G401.6 (cell line): ENCODE measurements at regions not wholly inside any gene's neighbourhood (a gene's known extent, or its start where the extent isn't known, plus 50 kb on each side); places are given as distances from the start of the nearest gene placed in this dataset.
A peak's percentile ranks its signal among the peaks of the same experiment; 100 is the strongest.

Experiments
- FAIRE-seq: peaks from 2 replicates; lab custom pipeline; 2012; peaks lifted over from hg19 to GRCh38; lab: Jason Lieb, UNC

DNA sequence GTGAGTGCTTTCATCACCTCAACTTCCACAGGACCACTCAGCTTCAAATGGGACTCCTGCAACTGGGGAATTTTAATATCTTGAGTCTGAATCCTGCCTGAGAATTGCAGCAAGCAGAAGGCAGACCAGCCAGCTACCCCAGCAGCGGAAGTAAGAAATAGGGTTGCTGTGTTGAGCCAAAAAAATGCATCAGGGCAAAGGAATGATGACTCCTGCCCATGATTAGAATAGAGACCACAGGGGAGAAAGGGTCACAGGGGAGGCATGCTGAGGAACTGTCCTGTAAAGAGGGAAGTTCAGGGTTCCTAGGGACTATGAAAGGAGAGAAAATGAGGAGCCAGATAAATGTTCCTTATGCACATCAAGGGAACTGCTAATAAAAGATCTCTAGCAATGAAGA lies 370.2 kb downstream of the KCTD12 start:
- FAIRE-seq = no peak

DNA sequence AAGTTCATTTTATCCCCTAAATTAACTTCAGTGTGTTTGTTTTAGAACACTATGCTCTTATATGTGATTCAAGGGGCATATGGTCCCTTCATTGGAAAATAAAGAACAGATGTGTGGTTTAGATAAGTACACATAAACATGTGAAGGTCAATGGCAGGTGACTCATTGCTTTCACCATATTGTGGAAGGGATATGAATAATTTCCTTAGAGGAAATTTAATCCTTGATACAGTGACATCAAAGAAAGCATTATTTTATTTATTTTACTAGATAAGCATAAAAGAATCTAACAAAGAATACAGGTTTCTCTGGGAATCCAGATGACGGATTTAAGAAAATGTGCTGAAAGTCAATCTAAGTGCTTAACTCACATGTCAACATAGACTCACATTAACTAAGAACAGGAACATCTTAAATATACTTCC lies 373.5 kb downstream of the KCTD12 start:
- no peak for FAIRE-seq

DNA sequence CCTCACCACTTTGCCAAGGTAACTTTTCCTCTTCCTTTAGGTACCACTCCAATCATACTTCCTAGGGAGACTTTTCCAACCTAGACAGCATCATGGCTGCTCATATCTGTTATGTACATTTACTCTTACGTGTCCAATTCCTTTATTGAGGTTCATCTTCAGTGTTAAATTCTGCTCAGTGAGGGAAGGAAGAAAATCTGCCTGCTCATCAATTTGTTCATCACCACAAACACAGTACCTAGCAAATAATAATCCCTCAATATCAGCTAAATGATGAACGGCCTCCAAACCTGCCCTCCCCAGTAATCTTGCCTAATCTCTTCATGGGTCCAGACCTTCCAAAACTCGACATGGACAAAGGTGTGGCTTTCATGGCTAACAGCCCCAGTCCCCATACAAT lies 380.8 kb downstream of the KCTD12 start:
- FAIRE-seq = no peak

DNA sequence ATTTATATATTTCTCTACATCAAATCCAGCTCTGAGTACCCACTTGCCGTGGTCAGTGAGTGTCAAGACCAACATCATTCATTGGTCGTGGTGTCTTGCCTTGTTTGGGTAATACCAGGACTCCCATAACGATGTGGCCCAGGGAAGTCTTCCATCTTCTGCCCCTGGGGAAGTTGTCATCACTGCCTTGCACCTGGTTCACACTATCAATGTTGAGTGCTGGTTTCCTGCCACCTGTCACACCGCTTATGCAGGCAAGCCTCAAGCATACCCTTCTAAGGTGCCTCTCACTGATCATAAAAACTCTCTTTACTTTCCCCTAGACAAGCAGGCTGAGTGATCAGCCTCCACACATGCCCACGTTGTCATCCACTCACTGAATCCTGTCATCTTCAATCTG lies 382.4 kb downstream of the KCTD12 start:
- no peak for FAIRE-seq

DNA sequence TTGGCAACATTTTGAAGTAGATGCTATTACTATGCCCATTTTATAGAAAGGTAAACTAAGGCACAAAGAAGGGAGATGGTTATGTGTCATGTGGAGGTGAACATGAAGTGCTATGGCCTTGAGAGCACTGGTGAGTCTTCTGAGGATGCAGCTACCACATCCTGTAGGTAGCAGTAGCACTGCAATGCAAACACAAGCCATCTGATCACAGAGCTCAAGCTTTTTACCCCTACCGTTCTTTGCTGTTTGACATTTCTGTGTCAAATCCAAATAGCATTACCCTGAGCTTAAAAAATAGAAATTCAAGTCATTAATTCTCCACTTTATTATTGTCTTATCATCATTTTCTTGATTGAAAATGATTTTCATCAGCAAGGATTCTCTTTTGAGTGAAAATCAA lies 382.9 kb downstream of the KCTD12 start:
- no peak for FAIRE-seq

DNA sequence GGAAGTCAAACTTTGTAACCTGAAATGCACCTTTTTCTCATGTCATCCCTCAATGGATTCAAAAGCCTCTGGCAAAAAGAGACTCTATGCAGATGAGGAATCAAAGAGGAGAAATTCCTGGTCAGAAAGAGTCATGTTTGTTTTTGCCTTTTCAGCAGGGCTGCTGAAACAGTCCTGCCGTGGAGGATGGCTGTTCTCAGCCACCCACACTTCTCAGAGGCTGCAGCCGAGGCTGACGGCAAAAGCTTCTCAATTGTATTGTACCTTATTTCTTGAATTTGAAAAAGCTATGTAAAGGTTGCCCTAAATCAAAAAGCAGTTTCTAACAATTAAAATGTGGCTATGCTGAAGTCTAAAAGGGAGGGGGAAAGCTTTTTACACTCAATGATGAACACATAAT lies 385.3 kb downstream of the KCTD12 start:
- no peak for FAIRE-seq

DNA sequence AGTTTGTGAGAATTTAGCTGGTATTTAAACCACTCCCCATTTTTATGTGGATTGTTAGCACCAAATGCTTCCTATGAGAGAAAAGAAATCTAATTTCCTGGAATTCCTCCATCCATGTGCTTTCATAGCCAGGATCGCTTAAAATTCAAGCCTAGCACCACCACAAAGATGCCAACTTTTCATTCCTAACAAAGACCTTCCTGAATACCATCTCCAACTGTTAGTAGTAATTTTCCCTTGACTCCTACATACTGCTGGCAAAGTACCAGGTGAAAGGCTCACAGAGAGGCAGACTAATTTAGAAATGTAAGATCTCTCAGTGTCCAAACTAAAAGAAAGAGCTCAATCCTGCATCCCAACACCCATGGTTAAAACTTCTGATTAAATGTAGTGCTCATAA lies 386.3 kb downstream of the KCTD12 start:
- no peak for FAIRE-seq

DNA sequence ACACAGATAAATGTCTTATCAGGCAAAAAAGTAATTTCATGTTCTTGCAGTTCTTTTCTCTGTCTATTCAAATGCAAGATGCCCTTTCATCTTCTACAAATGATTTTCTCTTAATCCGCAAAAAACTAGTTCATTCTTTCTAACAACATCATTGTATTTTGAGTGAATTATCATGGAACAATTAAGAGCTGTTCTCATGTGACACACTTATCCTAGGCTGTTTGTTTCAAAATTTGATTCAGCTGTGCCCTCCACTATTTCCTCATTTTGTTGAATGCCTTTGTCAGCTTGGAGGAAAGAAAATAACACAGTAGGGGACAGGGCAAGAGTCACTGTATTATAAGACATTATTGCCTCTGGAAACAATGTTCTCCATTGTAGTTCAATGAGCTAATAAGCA lies 396.9 kb downstream of the KCTD12 start:
- FAIRE-seq = no peak

DNA sequence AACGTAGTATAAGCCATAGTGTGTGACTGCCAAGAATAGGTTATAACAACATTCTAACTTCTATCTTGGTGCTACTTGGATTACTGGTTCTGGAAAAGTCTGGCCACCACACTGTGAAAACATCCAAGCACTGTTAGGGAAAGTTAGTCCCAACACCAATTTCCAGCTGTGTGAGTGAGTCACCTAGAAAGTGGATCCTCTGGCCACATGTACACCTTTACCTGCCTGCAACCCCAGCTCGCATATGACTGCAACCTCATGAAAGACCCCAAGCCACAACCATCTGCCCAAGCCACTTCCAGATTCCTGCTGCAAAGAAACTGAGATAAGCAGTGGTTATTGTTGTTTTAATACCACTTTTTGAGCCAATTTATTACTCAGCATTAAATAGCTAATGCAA lies 404.5 kb downstream of the KCTD12 start:
- no peak for FAIRE-seq

DNA sequence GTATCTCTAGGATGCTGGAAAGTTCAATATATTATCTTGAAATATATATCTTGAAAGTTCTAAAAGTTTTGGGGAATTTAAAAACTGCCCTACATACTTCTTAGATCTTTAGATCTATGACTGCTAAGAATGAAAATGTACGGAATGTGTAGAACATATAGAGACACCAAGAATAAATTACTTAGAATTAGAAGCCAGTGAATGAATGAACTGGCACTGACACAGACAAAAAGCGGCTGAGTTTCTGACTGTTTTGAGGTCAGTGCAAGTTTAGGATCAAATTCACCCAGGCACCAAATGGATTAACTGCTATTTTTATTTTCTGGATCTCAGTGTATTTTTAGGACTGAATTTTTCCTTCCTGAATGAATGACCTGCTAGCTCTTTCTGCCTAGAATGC lies 411.2 kb downstream of the KCTD12 start:
- no peak for FAIRE-seq

DNA sequence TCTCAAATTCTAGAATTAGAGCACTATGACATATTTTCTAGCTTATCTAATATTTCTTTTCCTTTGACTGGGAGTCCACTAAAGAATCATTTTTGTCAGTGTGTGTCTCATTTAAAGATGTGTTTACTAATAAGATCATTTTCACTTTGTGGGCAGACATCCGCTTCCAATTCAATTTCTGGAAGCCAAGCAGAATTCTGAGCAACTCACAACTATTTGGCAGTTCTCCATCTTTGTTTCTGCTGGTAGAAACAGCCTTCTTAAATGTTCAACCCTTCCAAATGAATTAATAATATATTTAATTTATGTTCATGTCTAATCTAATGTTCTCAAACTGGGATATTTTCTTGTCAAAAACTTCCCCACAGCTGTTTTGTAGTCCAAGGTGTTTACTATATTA lies 411.8 kb downstream of the KCTD12 start:
- no peak for FAIRE-seq

DNA sequence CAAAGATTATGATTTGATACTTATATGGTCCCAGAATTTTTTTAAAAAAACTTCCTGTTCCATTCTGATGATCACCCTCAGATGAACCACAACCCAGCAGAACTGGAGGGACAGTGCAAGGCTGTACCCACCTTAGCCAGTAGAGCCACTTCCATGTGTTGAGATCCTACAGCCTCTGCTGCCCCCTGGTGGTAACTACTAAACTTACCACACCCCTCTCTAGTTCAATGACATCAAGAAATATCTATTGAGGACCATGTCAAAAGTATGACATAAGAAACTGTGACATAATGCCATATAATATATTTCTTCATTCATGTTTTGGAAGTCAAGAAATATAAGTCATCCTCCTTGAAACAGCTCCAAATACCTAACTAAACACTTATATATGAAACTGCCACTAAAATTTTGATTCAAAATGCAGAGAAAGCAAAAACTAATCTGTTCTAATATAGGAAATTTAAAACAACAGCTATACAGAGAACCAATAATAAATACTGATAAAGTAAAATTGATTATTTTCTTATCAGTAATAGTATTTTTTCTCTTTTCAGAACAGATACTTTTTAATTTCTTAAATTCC lies 412.6 kb downstream of the KCTD12 start:
- FAIRE-seq = peak; percentile 81

DNA sequence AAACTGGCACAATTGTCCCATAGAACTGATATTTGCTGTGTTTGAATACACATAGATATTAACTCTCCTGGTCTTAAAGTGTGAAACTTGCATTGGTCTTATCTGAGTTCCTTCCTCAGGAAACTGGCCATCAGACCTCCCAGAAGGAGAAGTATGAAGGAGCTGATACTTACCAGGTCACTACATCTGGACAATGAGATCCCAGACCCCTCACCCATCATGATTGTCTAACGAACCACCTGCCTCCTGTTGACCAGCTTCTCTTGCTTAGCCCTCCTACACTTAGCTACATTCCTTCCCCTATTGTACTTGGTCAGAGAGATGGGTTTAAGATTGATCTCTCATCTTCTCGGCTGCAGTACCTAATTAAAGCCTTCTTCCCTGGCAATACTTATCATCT lies 413.3 kb downstream of the KCTD12 start:
- no peak for FAIRE-seq

DNA sequence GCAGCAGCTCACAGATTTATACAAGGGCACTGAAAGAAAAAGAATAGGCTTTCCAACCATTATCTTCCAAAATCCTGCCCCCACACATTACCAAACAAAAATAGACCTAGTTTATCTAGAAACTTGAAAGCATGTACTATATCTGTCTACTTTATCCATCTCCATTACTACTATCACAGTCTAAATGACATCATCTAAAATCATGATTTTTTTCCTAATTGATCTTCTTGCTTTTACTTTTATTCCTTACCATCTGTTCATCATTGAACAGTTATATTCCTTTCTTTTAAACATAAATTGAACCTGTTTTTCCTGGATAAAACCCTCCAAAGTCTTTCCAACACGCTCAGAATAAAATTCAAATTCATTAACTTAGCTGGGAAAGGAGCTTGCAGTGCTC lies 414.7 kb downstream of the KCTD12 start:
- no peak for FAIRE-seq

DNA sequence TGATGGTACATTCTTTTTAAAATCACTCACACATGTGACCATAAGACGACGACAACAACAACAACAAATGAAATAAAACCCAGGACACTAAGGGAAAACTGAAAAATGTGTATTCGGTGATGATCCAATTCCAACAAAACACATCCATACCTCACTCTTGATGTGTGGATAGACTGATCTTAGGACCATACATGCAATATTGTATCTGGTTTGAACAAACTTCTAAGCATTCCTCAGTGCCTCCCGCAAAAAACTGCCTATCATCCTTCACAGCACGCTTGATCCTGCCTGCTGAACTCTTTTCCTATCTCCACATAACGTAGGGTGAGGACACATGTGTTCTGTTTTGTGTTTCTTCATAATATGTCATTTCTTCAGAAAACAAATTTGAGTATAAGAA lies 415.2 kb downstream of the KCTD12 start:
- FAIRE-seq = no peak

DNA sequence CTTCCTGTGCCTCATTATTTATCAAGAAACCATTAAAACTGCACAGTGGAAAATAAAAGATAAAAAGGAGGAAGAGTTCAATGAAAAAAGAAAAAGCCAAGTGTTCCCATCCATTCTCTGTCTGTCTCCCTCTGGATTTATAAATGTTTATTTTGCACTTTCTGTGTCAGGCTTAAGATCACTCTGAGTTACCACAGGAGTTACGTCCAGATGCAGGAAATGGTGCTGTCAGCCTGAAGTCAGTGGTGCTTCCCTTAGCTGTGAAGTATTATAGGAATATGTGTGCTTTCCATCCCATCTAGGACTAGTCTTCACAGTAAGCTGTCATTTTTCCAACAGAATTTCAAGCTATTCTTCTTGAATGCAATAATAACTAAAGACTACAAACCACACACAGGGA lies 420.2 kb downstream of the KCTD12 start:
- FAIRE-seq = no peak

DNA sequence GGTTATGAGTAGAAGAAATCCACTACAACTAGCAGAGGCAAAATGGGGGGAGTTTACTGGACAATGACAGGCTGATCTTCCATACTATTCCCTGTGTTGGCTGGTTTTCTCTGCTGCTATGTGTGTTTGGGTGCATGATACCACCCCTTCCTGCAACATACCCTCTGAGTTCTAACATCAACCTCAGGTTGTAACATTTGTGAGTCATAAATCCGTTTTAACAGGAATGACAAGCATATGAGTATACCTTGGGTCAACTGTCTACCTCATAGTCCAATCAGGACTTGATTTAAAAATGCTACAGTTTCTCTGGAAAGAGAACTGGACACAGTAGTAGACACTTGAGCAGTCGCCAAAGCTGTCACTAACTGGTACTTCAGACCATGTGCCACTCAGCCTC lies 422.9 kb downstream of the KCTD12 start:
- no peak for FAIRE-seq

DNA sequence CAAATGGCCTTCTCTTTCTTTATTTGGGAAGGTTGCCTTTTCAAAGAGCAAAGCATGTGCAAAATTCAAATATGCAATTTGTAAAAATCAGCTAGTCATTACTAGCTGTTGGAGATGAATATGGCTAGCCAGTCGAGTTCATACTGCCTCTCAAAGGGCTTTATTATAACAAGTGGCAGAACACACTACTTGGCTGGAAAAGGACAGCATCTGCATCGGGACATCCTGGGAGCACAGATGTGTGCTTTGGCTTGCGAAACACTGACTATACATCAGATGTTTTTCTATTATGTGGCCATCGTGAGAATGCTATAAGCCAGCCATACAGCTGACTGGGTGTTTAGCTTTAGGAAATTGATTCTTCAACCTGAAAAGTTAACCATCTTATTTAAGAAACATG lies 424.2 kb downstream of the KCTD12 start:
- no peak for FAIRE-seq

DNA sequence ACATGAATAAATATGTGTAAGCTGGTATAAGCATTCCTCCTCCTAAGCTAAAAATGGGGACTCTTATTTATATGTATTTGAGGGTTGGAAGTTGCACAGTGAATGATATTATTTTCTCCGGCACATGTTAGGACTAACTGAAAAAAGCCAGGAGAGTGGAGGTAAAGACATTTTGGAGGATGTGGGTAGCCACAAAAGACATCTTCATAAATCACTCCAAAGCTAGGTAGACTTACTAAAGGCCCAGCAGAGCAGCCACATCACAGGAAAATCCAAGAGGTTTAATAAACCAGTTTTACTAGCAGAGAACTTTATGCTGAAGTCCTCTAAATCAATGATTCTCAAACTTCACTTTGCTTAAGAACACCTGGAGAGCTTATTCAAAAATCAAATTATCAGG lies 424.7 kb downstream of the KCTD12 start:
- no peak for FAIRE-seq

DNA sequence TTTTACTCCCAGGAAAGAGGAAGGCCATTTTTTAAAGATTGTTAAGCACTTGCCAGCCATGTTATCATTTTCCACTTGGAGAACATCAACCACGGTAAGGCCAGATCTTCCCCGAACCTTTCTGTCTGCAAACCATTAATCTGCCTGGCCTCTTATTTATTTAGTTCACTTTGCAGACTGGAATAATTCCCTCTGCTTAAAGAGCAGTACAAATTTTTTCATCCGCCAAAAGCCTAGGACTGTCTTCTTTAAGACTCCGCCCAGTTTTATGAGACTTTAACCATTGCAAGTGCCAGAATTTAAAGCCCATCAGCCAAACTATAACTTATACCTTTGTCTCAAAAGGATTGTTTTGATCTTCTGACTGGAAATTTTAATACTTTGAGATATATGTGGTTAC lies 426.3 kb downstream of the KCTD12 start:
- no peak for FAIRE-seq

DNA sequence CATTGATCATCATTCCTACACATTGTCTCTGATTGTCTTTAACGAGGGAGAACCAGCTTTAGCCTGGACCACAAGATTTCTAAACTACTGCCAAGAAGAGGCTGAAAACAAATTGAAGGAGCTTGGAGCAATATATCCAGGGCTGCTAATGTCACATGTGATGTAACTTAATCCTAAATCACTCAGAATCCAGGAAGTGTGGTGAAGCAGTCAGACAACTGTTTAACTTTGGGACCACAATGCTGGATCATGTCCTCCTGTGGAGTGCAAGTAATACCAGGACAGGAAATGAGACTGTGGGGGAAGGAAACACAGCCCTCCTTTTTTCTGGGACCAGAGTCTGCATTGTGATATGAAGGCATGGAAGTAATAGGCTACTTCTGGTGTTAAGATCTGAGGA lies 430.2 kb downstream of the KCTD12 start:
- FAIRE-seq = no peak

DNA sequence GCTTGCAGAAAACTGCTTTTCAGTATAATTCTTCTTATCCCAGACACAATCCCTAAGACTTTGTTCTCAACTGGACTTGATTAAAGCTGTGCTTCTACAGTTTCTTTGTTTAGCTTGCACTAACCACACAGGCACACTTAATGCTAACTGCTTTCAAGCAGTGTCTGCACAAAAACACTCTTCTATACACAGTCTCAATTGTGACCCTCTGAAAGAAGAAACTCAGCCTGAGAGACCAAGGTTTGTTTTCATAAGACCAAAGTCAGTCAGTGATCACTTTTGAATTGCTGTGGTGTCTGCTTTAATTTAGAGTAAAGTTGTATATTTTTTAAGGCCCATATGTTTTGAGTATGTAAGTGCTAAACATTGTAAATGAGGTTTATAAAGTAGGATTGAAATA lies 431.2 kb downstream of the KCTD12 start:
- no peak for FAIRE-seq

DNA sequence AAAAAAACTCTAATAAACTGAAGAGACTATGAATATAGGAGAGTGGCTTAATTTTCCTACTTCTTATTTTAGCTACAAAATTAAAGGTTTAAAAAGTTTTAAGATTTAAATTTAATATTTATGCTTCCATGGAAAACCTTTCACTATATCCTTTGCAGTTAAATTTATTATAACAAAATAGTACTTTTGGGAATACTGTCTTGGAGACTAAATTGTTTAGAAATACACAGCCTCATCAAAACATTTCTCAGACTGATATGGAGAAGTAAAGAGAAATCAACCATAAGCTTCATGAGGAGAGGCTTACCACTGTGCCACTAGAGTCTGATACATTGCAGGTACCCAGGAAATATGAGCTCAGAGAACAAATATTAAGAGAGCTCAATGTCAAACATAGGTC lies 436.5 kb downstream of the KCTD12 start:
- no peak for FAIRE-seq

DNA sequence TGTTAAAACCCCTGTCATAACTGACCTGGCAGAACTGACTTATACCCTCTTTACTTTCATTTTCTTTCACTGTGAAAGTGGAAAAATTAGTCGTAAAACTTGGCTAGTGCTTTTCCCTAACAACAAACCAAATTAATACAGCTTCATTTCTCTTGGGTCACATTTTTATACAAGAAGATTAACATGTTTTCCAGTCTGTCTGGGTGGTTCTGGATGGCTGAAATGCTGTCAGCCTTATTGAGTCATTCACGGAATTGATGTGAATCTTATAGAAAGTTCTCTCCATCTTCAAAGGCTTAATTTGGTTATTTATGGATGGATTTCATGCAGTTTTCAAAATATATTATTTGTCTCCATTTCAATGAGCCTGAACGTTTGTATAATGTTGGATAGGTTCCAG lies 440.0 kb downstream of the KCTD12 start:
- no peak for FAIRE-seq

DNA sequence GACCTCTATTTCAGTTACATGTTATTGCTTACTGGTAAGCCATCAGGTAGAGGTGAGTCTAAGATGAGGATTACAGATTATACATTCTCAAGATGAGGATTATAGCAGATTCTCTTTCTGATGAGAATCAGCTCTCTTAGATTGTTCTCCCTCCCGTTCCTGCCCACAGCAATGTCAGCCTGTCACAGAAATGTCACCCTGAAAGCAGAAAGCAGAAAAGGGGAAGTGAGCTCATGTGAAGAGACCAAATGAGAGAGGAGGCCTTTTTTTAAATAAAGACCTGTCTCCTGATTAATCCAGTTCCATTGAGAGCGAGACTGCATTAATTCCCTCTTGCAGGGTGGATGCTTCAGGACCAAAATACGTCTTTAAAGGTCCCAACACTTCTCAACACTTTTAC lies 445.6 kb downstream of the KCTD12 start:
- no peak for FAIRE-seq
